ENCODE measurements at regions not wholly inside any gene's neighbourhood (a gene's known extent, or its start where the extent isn't known, plus 50 kb on each side); places are given as distances from the start of the nearest gene placed in this dataset.

DNA sequence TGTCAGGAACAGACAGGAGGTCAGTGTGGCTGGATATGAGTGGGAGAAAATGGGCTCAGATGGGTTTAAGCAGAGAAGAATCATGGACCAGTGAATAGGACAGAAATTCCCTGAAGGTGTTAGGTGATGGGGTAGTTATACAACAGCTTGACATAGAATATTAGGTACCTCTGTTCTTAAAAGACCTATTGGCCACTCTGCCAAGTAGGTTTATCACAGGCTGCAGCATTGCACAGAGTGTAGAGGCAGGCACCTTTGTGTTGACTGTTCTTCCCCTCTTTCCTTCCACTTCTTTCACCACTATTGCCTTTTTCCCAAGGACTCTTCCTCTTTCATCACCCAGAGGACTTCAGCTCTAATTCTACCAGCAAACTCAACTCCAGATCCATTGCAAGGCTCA is 274.4 kb downstream of the CDCA7 start:
- no peaks in the 10 kb centered on the region; the same call in 1 of the 2 replicates for H3K27me3 Mint-ChIP-seq (ENCODE audit: low read depth)
- DNase-seq: no peak
- Histone ChIP-seq H4K8ac (replicated peaks; ENCODE audit: insufficient read length, low read depth, low read length) (no peak overlapping the region), H3K14ac (ENCODE audit: insufficient read depth, low read length) (no peak overlapping the region), H3K79me1 (ENCODE audit: insufficient read depth, low read depth, low read length, poor library complexity, severe bottlenecking) (no peaks in the 10 kb centered on the region), H3K23ac (ENCODE audit: insufficient read length, low read depth, low read length) (no peak overlapping the region), H3K9ac (ENCODE audit: extremely low read depth, insufficient read length, low read length) (no peak overlapping the region), H4K91ac (ENCODE audit: insufficient read length, low read depth, low read length) (no peak overlapping the region), H3K27me3 (ENCODE audit: insufficient read depth, low read length) (no peaks in the 10 kb centered on the region), H3K18ac (ENCODE audit: insufficient read length, low read depth, low read length) (no peak overlapping the region), H2BK120ac (ENCODE audit: low read depth, low read length, poor library complexity, severe bottlenecking) (no peak overlapping the region), H2BK20ac (ENCODE audit: low read depth, low read length, poor library complexity, severe bottlenecking) (no peak overlapping the region), H3K4me1 (ENCODE audit: insufficient read depth, low read length) (no peaks in the 10 kb centered on the region), H2BK15ac (ENCODE audit: low read depth, low read length) (no peak overlapping the region), H3K56ac (ENCODE audit: insufficient read length, low read depth, low read length) (no peak overlapping the region), H3T11ph (ENCODE audit: low read length) (no peak overlapping the region), H2AFZ (ENCODE audit: low read length) (no peak overlapping the region), H3K27ac (ENCODE audit: insufficient read length, low read depth, low read length) (no peak overlapping the region), H4K5ac (ENCODE audit: insufficient read length, low read depth, low read length) (no peak overlapping the region), H3K4ac (ENCODE audit: low read depth, low read length) (no peak overlapping the region), H3K23me2 (ENCODE audit: insufficient read length, low read depth, low read length, poor library complexity, severe bottlenecking) (no peaks in the 10 kb centered on the region), H2BK12ac (ENCODE audit: insufficient read length, low read depth, low read length) (no peak overlapping the region), H4K20me1 (ENCODE audit: control insufficient read depth, insufficient read depth, insufficient read length) (no peaks in the 10 kb centered on the region), H3K9me3 (ENCODE audit: control insufficient read depth, low read depth, low read length) (no peaks in the 10 kb centered on the region), H2AK5ac (ENCODE audit: insufficient read length, low read length) (no peak overlapping the region), H3K79me2 (ENCODE audit: insufficient read depth, low read length) (no peaks in the 10 kb centered on the region), H3K4me2 (ENCODE audit: insufficient read depth, insufficient read length, low read length) (no peak overlapping the region), H2BK5ac (ENCODE audit: insufficient read length, low read length) (no peak overlapping the region)
- H3K9me3 Mint-ChIP-seq: no peaks in the 10 kb centered on the region; a peak in 2 of 5 replicates
- no peak overlapping the region; a peak in 1 of 7 replicates for H3K27ac Mint-ChIP-seq
- TF ChIP-seq, protein P1, sequence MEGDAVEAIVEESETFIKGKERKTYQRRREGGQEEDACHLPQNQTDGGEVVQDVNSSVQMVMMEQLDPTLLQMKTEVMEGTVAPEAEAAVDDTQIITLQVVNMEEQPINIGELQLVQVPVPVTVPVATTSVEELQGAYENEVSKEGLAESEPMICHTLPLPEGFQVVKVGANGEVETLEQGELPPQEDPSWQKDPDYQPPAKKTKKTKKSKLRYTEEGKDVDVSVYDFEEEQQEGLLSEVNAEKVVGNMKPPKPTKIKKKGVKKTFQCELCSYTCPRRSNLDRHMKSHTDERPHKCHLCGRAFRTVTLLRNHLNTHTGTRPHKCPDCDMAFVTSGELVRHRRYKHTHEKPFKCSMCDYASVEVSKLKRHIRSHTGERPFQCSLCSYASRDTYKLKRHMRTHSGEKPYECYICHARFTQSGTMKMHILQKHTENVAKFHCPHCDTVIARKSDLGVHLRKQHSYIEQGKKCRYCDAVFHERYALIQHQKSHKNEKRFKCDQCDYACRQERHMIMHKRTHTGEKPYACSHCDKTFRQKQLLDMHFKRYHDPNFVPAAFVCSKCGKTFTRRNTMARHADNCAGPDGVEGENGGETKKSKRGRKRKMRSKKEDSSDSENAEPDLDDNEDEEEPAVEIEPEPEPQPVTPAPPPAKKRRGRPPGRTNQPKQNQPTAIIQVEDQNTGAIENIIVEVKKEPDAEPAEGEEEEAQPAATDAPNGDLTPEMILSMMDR (conservative IDR thresholded peaks at IDR 0.05): no peak
- H3K4me3 Mint-ChIP-seq: no peak overlapping the region
- no peaks in the 10 kb centered on the region for H3K36me3 Mint-ChIP-seq (ENCODE audit: insufficient read depth in 1 of 3, low read depth in 3 of 3)
- H3K4me1 Mint-ChIP-seq: peaks cover 9 to 10% of the 10 kb centered on the region in 2 experiments
